GM18507 (cell line): ENCODE measurements at regions not wholly inside any gene's neighbourhood (a gene's known extent, or its start where the extent isn't known, plus 50 kb on each side); places are given as distances from the start of the nearest gene placed in this dataset.
"Not testable (repeated sequence)": the region's sequence is repeated elsewhere in the genome, so short reads cannot be mapped to it uniquely, and the experiment has no call there.

Source experiments
- DNase-seq: peaks from one replicate; pipeline ENCODE4 v3.0.0; 2011; ENCODE audit warnings: low read depth; ENCODE audit not compliant: insufficient read length; ENCODE audit errors: extremely low spot score
- FAIRE-seq: peaks from 2 replicates; lab custom pipeline; 2011; peaks lifted over from hg19 to GRCh38; lab: Jason Lieb, UNC

DNA sequence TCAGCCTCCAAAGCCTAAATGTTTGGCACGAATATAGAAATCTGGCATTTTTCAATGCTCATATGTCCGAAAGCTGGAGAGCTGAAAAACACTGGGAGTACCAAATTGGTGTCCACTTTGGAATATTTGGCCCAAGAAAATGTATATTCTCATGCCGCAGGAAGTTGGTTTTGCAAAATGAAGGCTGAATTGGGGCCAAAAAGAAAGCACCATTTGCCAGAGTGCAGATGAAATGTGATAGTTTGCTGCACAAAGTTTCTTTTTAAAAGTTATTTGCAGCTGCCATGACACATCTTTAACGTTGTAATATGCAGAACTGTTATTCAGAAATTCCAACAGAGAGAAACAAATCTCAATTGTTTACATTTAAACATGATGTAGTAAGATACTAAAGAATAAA lies 124.2 kb upstream of the LYPLAL1 start:
- no peak for FAIRE-seq
- no peak for DNase-seq

DNA sequence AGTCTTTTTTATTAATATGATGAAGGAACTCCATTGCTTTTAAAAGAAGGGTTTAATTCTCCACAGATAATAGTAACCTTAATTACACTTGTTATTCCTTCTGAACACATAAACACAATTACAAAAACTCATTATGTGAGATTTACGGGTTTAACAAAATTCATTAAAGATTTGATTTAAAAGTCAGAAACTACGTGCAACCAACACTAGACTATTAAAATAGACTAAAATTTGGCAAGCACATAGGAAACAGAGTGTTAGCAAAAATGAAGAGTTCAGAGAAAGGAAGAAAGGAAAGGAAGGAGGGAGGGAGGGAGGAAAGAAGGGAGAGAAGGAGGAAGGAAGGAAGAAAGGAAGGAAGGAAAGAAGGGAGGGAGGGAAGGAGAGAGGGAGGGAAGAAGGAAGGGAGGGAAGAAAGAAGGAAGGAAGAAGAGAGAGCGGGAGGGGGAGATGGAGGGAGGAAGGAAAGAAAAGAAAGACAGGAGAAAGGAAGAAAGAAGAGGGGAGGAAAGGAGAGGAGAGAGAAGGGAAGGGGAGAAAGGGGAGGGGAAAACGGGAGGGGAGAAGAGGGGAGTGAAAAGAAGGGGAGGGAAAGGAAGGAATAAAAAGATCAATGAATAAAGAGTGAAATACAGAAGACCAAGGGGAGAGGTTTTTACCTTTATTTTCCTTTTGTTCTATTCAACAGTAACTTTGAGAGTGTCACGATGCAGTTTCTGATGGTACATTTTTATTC lies 123.4 kb upstream of the LYPLAL1 start:
- FAIRE-seq (no peak), DNase-seq (no peak)

DNA sequence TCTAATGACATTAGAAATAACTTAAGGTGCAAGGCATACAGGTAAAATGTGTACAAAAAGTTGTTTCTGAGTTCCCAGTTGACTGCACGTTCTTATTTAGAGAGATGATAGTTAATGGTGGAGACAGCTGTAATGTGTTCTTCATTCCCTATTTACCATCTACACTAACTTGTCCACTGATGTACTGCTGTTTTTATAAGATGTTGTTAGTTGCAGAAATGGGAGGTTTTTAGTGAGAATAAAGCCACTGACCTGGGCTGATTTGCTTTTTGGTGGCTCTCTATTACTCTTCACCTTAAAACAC lies 122.9 kb upstream of the LYPLAL1 start:
- FAIRE-seq (no peak), DNase-seq (no peak)

DNA sequence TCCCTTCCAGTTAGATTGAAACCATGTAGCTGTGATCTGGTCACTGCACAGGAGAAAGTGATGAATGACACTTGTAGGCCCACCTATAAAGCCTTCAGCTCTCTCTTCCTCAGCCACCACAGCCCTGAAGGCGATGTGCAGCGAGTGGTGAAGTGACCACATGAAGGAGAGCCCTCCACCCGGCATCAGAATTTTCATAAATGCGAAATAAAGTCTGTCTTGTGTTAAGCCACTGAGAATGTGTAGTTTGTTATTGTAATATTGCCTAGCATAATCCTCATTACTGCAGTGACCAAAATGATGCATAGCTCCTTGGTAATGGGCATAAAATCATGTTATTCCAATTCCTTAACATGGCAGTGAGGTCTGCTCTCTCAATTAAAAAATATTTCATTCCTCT lies 122.1 kb upstream of the LYPLAL1 start:
- FAIRE-seq (no peak), DNase-seq (no peak)

DNA sequence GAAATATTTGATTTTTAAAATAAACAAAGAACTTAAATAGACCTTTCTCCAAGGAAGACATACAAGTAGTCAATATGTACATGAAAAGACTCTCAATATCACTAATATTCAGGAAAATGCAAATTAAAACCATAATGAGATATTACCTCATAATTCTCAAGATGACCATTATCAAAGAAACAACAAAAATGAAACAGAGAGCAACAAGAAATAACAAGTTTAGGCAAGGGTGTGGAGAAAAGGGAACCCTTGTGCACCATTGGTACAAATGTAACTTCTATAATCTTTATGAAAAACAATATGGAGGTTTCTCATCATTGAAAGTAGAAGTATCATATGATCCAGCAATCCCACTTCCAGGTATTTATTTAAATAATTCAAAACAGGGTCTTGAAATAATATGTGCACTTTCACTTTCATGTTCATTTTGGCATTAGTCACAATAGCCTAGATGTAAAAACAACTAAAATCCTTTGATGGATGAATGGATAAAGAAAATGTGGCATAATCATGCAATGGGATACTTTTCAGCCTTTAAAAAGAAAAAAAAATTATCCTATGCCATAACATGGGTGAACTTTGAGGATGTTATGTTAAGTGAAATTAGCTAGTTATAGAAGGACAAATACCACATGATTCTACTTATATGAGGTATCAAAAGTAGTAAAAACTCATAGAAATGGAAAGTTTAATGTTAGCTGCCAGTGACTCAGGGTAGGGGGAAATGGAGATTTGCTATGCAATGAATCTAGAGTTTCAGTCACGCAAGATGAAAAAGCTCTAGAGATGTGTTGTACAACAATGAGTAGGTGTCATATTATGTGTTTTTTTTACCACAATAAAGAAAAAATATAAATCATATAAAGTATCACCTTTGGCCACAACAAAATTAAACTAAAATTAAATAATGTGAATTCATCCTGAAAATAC lies 114.5 kb upstream of the LYPLAL1 start:
- FAIRE-seq (no peak), DNase-seq (no peak)

DNA sequence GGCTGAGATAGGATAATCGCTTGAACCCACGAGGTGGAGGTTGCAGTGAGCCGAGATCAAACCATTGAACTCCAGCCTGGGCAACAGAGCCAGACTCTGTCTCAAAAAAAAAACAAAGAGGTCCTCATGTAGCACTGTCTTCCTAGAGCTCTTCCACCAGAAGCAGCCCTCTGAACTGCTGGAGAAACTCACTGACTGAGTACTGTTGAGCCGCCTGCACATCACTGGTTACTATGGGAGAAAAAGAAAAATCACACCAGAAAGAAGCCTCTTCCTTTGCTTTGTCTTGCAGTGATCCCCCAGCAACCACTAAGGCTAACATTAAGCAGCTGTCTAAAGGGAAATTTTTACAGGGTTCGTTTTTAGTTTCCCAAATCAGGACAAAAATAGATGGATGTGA lies 112.9 kb upstream of the LYPLAL1 start:
- DNase-seq = no peak
- FAIRE-seq = no peak

DNA sequence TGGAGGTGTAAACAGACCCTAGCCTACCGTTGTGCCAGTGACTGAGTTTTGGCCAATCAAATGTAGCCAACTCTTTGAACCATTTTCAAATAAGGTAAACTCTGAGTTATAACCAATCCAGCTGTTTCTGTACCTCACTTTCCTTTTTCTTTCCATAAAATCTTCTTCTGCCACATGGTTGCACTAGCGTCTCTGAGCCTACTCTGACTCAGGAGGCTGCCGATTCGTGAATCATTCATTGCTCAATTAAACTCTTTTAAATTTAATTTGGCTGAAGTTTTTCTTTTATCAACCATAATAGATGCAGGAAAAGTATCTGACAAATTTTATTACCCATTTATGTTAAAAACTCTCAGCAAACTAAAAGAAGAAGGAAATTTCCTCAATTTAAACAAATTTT lies 111.5 kb upstream of the LYPLAL1 start:
- FAIRE-seq = no peak
- no peak for DNase-seq

DNA sequence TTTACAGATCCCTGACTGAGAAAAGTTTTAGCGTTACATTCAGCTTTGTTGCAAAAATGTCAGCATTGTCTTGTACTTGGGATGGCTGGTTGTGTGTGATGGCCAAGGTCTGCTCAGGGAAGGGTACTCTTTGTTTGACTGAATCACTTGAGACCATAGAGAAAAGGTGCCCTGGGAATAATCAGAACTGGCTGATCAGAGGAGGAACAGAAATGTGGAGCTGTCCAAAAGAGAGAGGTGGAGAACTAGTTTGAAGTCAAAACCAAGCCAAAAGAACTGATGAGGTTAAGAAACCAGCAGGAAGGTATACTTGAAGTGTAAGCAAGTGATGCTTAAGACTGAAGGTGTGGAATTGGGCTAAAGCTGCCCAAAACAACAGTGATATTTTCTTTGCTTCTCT lies 107.6 kb upstream of the LYPLAL1 start:
- no peak for FAIRE-seq
- DNase-seq = no peak

DNA sequence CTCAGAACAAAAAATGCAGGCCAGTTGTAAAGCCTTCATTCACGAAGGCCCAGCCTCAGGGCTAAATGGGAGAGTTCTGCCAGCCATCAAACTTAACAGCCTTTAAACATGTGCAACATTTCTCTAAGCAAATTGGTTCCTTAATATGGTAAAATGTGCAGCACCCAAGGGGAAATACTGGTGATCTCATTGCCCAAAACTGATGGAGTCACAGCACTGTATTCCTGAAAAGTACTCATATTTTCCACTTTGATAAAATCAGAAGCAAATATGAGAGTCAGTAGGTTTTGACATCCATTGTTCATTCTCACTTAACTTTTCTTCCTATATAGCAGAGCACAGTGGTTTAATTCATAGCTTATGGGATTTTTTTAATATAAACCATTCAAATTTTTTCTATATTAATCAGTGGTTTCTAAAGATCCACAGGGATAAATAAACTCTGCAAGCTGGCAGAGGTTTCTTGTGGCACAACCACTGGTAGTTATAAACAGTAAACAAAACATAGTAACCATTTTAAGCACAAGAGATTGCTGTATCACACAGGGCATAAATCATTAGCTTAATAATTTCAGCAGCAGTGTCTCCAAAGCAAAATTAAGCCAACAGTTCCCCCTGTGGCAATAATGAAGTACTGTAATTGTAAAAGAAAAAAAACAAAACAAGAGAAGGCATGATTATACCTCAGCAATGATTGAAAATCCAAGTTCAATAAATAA lies 106.9 kb upstream of the LYPLAL1 start:
- FAIRE-seq (no peak), DNase-seq (no peak)

DNA sequence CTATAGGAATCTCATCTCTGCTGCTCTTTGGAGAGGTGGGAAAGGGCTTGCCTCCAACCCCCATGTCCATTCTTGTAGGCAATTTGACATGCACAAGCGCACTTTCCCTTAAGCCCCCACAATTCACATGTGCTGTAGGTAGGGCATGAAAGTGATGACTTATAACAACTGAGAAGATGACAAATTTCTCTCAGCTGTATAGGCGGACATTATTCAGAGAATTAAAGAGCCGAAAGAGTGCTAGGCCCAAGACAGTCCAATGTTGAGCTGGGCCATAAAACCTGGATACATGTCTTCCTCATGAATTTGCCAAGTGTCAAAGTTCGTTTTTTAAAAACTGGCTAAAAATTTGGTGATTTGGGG lies 106.3 kb upstream of the LYPLAL1 start:
- no peak for FAIRE-seq

DNA sequence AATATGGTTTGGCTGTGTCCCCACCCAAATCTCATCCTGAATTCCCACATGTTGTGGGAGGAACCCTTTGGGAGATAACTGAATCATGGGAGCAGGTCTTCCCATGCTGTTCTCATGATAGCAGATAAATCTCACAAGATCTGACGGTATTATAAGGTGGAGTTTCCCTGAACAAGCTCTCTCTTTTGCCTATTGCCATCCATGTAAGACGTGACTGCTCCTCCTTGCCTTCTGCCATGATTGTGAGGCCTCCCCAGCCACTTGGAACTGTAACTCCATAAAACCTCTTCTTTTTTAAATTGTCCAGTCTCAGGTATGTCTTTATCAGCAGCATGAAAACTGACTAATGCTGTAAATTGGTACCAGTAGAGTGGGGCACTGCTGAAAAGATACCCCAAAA lies 103.3 kb upstream of the LYPLAL1 start:
- DNase-seq, FAIRE-seq: not testable (repeated sequence)

More for the DNA sequence above, 106.3 kb upstream of the LYPLAL1 start:
- no peak for DNase-seq

DNA sequence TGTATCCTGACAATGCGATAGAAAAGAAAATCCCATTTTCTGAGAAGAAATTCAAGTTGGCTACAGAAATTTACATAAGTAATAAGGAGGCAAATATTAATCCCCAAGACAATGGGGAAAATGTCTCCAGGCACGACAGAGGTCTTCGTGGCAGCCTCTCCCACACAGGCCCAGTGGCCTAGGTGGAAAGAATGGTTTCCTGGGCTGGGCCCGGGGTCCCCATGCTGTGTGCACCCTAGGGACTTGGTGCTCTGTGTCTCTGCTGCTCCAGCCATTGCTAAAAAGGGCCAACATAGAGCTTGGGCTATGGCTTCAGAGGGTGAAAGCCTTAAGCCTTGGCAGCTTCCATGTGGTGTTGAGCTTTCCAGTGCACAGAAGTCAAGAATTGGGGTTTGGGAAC lies 102.5 kb upstream of the LYPLAL1 start:
- DNase-seq (no peak), FAIRE-seq (no peak)

DNA sequence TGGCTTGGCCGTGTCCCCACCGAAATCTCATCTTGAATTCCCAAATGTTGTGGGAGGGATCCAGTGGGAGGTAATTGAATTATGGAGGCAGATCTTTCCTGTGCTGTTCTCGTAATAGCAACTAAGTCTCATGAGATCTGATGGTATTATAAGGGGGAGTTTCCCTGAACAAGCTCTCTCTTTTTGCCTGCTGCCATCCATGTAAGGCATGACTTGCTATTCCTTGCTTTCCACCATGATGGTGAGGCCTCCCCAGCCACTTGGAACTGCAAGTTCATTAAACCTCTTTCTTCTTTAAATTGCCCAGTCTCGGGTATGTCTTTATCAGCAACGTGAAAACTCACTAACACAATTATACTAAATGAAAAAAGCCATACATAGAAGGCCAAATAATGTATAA lies 101.3 kb upstream of the LYPLAL1 start:
- DNase-seq = no peak
- no peak for FAIRE-seq

DNA sequence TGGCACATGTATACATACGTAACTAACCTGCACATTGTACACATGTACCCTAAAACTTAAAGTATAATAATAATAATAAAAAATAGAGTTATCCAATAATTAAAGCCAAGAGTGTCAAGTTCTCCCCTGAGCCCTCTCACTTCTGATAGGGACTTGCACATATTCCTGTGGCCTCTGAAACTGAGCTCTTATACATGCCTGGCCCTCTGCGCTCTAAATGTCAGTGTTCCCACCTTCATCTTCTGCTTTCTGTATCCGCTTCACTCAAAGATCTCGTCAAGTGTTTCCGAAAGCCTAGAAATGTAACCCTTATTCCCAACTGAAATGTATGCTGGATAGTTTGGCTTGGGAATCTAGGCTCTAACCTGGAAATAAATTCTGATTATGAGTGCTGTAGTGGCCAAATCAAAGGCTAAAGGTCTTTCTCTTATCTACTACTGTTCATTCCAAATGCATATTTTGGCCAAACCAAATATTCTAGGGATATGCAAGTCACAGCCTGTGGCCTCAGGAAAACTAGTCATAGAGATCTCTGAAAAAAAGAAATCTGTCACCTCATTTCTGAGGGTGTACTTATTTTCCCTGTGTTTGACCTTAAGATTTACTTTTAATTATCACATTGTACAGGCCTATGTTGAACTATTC lies 99.5 kb upstream of the LYPLAL1 start:
- DNase-seq = no peak
- no peak for FAIRE-seq

DNA sequence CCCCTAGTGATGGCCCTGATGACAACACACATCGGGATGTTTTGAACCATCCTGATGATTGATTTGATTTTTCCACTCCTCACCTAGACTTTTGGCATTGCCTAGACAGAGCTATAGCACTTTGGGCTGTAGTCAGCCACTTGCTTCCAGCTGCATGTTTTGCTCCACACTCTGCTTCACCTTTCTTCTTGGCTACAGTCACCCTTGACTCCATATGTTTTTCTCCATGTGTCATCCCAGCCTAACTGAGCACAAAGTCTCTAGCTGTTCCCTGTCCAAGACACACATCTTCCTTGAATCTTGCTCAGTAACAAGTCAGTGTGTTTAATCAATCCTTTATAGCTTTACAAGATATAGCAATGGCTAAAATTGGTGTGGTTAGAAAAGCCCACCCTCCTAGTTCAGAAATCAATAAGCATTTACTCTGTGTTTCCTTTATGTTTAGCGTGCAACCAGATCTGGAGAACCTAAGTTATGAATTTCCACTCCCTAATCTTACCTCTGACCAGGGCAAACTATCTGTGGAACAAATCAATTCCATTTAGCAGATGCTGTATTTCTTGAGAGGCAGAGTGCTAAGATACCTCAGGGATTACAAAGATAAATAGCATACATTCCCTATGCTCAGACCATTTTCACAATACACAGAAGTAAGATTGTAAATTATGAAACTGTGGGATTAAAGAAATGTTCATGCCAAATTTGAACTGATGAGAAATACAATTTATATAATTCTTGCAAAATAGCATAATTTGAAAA lies 98.4 kb upstream of the LYPLAL1 start:
- FAIRE-seq = no peak
- DNase-seq = no peak

DNA sequence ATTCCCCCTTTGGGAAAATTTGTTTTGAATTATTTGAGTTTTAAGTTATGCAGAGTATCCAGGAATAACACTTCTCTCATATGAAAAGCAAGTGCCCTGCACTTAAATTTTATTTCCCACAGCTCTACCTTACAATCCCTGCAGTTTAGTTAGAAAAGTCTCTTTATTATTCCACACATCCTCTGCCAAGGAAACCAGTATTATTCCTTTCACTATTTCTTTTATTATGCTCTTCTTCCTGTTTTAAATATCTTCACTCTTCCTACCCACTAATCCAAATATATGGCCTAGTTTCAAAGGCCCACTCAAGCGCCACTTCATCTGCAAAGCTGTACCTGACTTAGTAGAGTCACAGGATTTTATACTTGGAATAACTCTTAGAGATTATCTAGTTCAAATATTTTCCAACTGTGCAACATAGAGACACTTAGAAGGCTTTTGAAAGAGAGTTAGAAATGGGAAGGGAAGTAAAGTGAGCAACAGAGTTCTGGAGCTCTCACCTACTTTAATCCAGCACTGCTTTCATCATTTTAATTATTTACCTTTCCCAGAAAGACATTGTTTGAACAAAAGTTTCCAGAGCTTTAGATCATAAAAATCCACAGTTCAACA lies 97.2 kb upstream of the LYPLAL1 start:
- FAIRE-seq (no peak), DNase-seq (no peak)

DNA sequence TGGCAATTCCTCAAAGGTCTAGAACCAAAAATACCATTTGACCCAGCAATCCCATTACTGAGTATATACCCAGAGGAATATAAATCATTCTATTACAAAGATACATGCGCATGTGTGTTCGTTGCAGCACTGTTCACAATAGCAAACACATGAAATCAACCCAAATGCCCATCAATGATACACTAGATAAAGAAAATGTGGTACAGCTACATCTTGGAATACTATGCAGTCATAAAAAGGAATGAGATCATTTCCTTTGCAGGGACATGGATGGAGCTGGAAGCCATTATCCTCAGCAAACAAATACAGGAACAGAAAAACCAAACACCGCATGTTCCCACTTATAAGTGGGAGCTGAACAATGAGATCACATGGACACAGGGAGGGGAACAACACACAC lies 95.9 kb upstream of the LYPLAL1 start:
- FAIRE-seq, DNase-seq: not testable (repeated sequence)

DNA sequence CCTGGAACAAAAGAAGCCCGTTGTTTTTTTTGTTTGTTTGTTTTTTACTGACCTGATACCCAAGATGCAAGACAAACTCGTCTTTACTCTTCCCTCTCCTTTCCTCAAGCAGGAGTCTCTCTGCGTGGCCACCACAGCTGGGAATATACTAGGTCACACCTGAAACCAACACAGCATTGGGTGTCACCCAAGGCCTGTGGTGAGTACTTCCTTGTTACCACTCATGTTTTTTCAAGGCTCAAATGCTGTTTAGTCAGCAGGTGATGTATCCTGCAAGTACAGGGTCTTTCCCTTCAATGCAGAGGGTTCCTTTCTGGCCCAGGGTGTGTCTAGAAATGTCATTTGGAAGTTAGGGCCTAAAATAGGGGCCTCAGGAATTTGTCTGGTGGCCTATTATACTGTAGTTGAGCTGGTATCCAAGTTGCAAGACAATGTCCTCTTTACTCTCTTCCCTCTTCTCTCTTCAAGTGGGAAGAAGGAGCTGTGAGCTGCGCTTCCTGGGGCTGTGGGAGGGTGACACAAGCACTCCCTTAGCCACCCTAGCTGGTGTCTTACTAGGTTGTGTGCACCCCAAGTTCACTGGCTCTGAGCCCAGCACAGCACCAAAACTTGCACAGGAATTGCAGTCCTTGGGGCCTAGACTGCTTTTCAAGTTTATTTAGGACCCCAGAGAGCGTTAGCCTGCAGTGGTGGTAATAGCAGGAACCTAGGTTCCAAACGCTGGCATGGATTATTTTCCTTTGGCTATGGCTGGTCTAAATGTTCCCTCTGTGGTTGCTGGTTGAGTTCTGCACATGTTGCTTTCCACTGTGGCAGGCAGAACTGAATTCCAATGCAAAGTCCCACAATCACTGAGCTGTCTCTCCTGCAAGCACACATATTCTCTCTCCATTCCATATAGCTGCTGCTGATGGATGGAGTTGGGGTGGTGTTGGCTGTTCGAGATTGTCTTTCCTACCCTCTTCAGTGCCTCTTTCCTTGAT lies 91.4 kb upstream of the LYPLAL1 start:
- FAIRE-seq = no peak
- DNase-seq = no peak
